ENCODE measurements at regions not wholly inside any gene's neighbourhood (a gene's known extent, or its start where the extent isn't known, plus 50 kb on each side); places are given as distances from the start of the nearest gene placed in this dataset.

GRCh38 chr20:16647875-16648597 is 74.8 kb upstream of the KIF16B start:
- POLR2A ChIA-PET = no interaction called here
- intact Hi-C loops (cut with micrococcal nuclease; ENCODE audit: unreplicated experiment) = no loop called here

GRCh38 chr20:16641511-16642023 is 68.3 kb upstream of the KIF16B start:
- Histone ChIP-seq H2AFZ (ENCODE audit: low read length) (no peak overlapping the region), H3K36me3 (replicated peaks in 1 of 2; ENCODE audit: control insufficient read depth in 1 of 2, insufficient read depth in 2 of 2, low read length in 2 of 2) (no peaks in the 10 kb centered on the region), H3K4me2 (ENCODE audit: low read depth, low read length) (no peak overlapping the region), H3K4me1 (ENCODE audit: insufficient read depth, low read length) (no peaks in the 10 kb centered on the region), H3K9me3 (ENCODE audit: low read length) (no peaks in the 10 kb centered on the region), H3K4me3 (replicated peaks in 1 of 3; ENCODE audit: insufficient read depth in 1 of 3, low read depth in 2 of 3, low read length in 3 of 3) (no peak overlapping the region), H3K27me3 (ENCODE audit: control insufficient read depth in 1 of 2, insufficient read depth in 2 of 2, low read length in 2 of 2) (peaks cover 3 to 28% of the 10 kb centered on the region in 2 experiments; a peak in 3 of 5 replicates), H4K20me1 (ENCODE audit: insufficient read depth, low read length) (no peaks in the 10 kb centered on the region), H3K79me2 (ENCODE audit: insufficient read depth, low read length) (no peaks in the 10 kb centered on the region), H3K27ac (ENCODE audit: extremely low read length, insufficient read depth, low read length) (no peak overlapping the region), H3K9ac (ENCODE audit: insufficient read depth, low read depth, low read length) (no peak overlapping the region)
- intact Hi-C loops (cut with micrococcal nuclease; ENCODE audit: unreplicated experiment) = no loop called here
- FAIRE-seq (no peak), ATAC-seq (no peak), DNase-seq (ENCODE audit: low spot score) (no peak)
- WGBS (ENCODE audit: low lambda C conversion rate) = 5% methylated on average over 2 of the region's 2 CpGs
- in situ Hi-C loops (cut with HindIII; ENCODE audit: extremely low pct_ligation_motif_present, low pct_unique_long_range_greater_than_20kb) = no loop called here
- ChIA-PET CTCF (ENCODE audit: low intra/inter-chr PET ratio, low total read pairs) (no interaction called here), POLR2A (no interaction called here)
- no TSS peak for BruUV-seq (replicated peaks)
- TF ChIP-seq ZNF12 (CRISPR knock-in tag; IDR thresholded peaks at IDR 0.05) (no peak), ZNF501 (CRISPR knock-in tag; IDR thresholded peaks at IDR 0.05) (no peak), STAT6 (CRISPR knock-in tag; IDR thresholded peaks at IDR 0.05; ENCODE audit: borderline replicate concordance) (no peak), ZNF280D (CRISPR knock-in tag; IDR thresholded peaks at IDR 0.05) (no peak), ZNF33B (CRISPR knock-in tag; IDR thresholded peaks at IDR 0.05) (no peak), ZFP36L2 (CRISPR knock-in tag; IDR thresholded peaks at IDR 0.05) (no peak), TAF15 (IDR thresholded peaks at IDR 0.05; ENCODE audit: low read depth, low read length, poor library complexity, severe bottlenecking) (no peak), CBX2 (IDR thresholded peaks at IDR 0.05; ENCODE audit: low read depth, low read length) (no peak), CBX2 (CRISPR knock-in tag; IDR thresholded peaks at IDR 0.05; ENCODE audit: low read depth) (no peak), ATF5 (CRISPR knock-in tag; IDR thresholded peaks at IDR 0.05; ENCODE audit: low read depth) (no peak)

More at GRCh38 chr20:16647875-16648597, 74.8 kb upstream of the KIF16B start:
- CTCF ChIA-PET (ENCODE audit: low intra/inter-chr PET ratio, low total read pairs) = no interaction called here
- no peaks in the 10 kb centered on the region for H3K36me3 ChIP-seq (replicated peaks in 1 of 2; ENCODE audit: control insufficient read depth in 1 of 2, insufficient read depth in 2 of 2, low read length in 2 of 2)
- H4K20me1 ChIP-seq (ENCODE audit: insufficient read depth, low read length) = no peaks in the 10 kb centered on the region
- H3K27ac ChIP-seq (ENCODE audit: extremely low read length, insufficient read depth, low read length) = no peak overlapping the region
- no peak overlapping the region for H3K4me3 ChIP-seq (replicated peaks in 1 of 3; ENCODE audit: insufficient read depth in 1 of 3, low read depth in 2 of 3, low read length in 3 of 3)
- H3K9ac ChIP-seq (ENCODE audit: insufficient read depth, low read depth, low read length) = no peak overlapping the region
- H3K79me2 ChIP-seq (ENCODE audit: insufficient read depth, low read length) = no peaks in the 10 kb centered on the region
- no peak for FAIRE-seq
- H3K4me2 ChIP-seq (ENCODE audit: low read depth, low read length) = no peak overlapping the region
- WGBS (ENCODE audit: low lambda C conversion rate) = 14% methylated on average over 12 of the region's 12 CpGs
- H3K4me1 ChIP-seq (ENCODE audit: insufficient read depth, low read length) = no peaks in the 10 kb centered on the region
- TF ChIP-seq ZC3H4 (CRISPR knock-in tag; IDR thresholded peaks at IDR 0.05; ENCODE audit: borderline replicate concordance) = no peak
- TF ChIP-seq MAZ (IDR thresholded peaks at IDR 0.05; ENCODE audit: borderline replicate concordance, low read depth, low read length) = no peak
- TF ChIP-seq MAZ (CRISPR knock-in tag; IDR thresholded peaks at IDR 0.05; ENCODE audit: low read depth) = no peak
- peaks cover 0 to 24% of the 10 kb centered on the region in 2 experiments; a peak in 3 of 5 replicates for H3K27me3 ChIP-seq (ENCODE audit: control insufficient read depth in 1 of 2, insufficient read depth in 2 of 2, low read length in 2 of 2)
- no peak for ATAC-seq
- no peak for DNase-seq (ENCODE audit: low spot score)
- no peak overlapping the region for H2AFZ ChIP-seq (ENCODE audit: low read length)
- no peaks in the 10 kb centered on the region for H3K9me3 ChIP-seq (ENCODE audit: low read length)
- BruUV-seq (replicated peaks) = no TSS peak
- in situ Hi-C loops (cut with HindIII; ENCODE audit: extremely low pct_ligation_motif_present, low pct_unique_long_range_greater_than_20kb) = no loop called here

Data from HepG2 (cell line).